Liver (tissue), 7 donors: ENCODE measurements at regions not wholly inside any gene's neighbourhood (a gene's known extent, or its start where the extent isn't known, plus 50 kb on each side); places are given as distances from the start of the nearest gene placed in this dataset.

ENCODE experiments used
- DNase-seq: peaks from one replicate; pipeline ENCODE4 v3.0.0-alpha.2; 2017; ENCODE audit warnings: low spot score
- H3K27ac ChIP-seq, 2 donors: one replicate each; pipeline ENCODE4 v1.7.0; 2013; ENCODE audit warnings: inconsistent platforms in 2 of 2, low read length in 2 of 2, control low read depth in 1 of 2, low read depth in 1 of 2, mild to moderate bottlenecking in 1 of 2
- H3K27me3 ChIP-seq, 4 donors: one replicate each; pipeline versions ENCODE4 v1.6.1 to v1.7.0; 2013; ENCODE audit warnings: low read length in 3 of 4, inconsistent platforms in 1 of 4, mild to moderate bottlenecking in 1 of 4, moderate library complexity in 1 of 4; ENCODE audit not compliant: control insufficient read depth in 4 of 4, insufficient read depth in 4 of 4
- H3K36me3 ChIP-seq, 4 donors: one replicate each; pipeline versions ENCODE4 v1.6.1 to v1.7.0; 2013; ENCODE audit warnings: low read length in 3 of 4, mild to moderate bottlenecking in 3 of 4, low read depth in 1 of 4, moderate library complexity in 1 of 4; ENCODE audit not compliant: control insufficient read depth in 4 of 4, insufficient read depth in 3 of 4
- H3K4me1 ChIP-seq, 4 donors: one replicate each; pipeline versions ENCODE4 v1.6.1 to v1.7.0; 2013; ENCODE audit warnings: low read length in 3 of 4, mild to moderate bottlenecking in 3 of 4, moderate library complexity in 1 of 4; ENCODE audit not compliant: control insufficient read depth in 4 of 4, insufficient read depth in 4 of 4
- H3K4me3 ChIP-seq, 3 donors: one replicate each; pipeline versions ENCODE4 v1.6.1 to v1.7.0; 2013; ENCODE audit warnings: low read length in 3 of 3, control low read depth in 1 of 3, low read depth in 1 of 3, mild to moderate bottlenecking in 1 of 3
- H3K9ac ChIP-seq, 2 donors: one replicate each; pipeline ENCODE4 v1.7.0; 2013; ENCODE audit warnings: low read length in 2 of 2, mild to moderate bottlenecking in 2 of 2, moderate library complexity in 2 of 2, control low read depth in 1 of 2, low read depth in 1 of 2
- H3K9me3 ChIP-seq, 4 donors: one replicate each; pipeline versions ENCODE4 v1.6.1 to v1.7.0; 2013; ENCODE audit warnings: low read length in 3 of 4; ENCODE audit not compliant: control insufficient read depth in 4 of 4
- EGR1 ChIP-seq, 2 donors: IDR thresholded peaks; 2 replicates each; pipeline ENCODE4 v1.6.1; 2016 to 2018; ENCODE audit warnings: antibody characterized with exemption in 2 of 2, low read depth in 2 of 2
- FOXA1 ChIP-seq: IDR thresholded peaks from 2 replicates; pipeline ENCODE4 v1.6.1; 2016; ENCODE audit warnings: antibody characterized with exemption
- GABPA ChIP-seq, 2 donors: IDR thresholded peaks in 1 of 2; conservative IDR thresholded peaks in 1 of 2; 2 replicates each; pipeline ENCODE4 v1.6.1; 2016; ENCODE audit warnings: antibody characterized with exemption in 2 of 2, mild to moderate bottlenecking in 1 of 2, moderate library complexity in 1 of 2
- HNF4A ChIP-seq, 2 donors: conservative IDR thresholded peaks; 2 replicates each; pipeline ENCODE4 v1.6.1; 2016; ENCODE audit warnings: antibody characterized with exemption in 2 of 2, mild to moderate bottlenecking in 2 of 2
- HNF4G ChIP-seq: IDR thresholded peaks from 2 replicates; pipeline ENCODE4 v1.6.1; 2016; ENCODE audit warnings: antibody characterized with exemption
- JUND ChIP-seq, 2 donors: IDR thresholded peaks; 2 replicates each; pipeline ENCODE4 v1.6.1; 2016; ENCODE audit warnings: antibody characterized with exemption in 2 of 2
- NR2F2 ChIP-seq: IDR thresholded peaks from 2 replicates; pipeline ENCODE4 v1.6.1; 2016; ENCODE audit warnings: antibody characterized with exemption
- REST ChIP-seq: IDR thresholded peaks from 2 replicates; pipeline ENCODE4 v1.6.1; 2016; ENCODE audit warnings: antibody characterized with exemption, mild to moderate bottlenecking
- TAF1 ChIP-seq: conservative IDR thresholded peaks from 2 replicates; pipeline ENCODE4 v1.6.1; 2016; ENCODE audit warnings: antibody characterized with exemption, mild to moderate bottlenecking
- YY1 ChIP-seq: IDR thresholded peaks from 2 replicates; pipeline ENCODE4 v1.6.1; 2016; ENCODE audit warnings: antibody characterized with exemption, mild to moderate bottlenecking
- WGBS: extraction: QIAGEN DNeasy Blood & Tissue Kit; methylation state at CpG from one replicate; pipeline ENCODE4 v1.1.7; 2013; 5-methylcytosine and 5-hydroxymethylcytosine counted together
- TF ChIP-seq, protein P1 (sequence below): IDR thresholded peaks from 2 replicates; pipeline ENCODE4 v1.6.1; 2016; ENCODE audit warnings: antibody characterized with exemption
- donor health status: healthy.
- donor health status: healthy.
- donor health status: healthy.
- donor health status: healthy.

- no peak for TF ChIP-seq REST
- TF ChIP-seq HNF4G: no peak
- TF ChIP-seq YY1: no peak
- no peak for TF ChIP-seq NR2F2
- TF ChIP-seq FOXA1: no peak
- TF ChIP-seq HNF4A (conservative IDR thresholded peaks at IDR 0.05): no peak
Observed at GRCh38 chr2:236947896-236948295, 137.8 kb upstream of the COPS8 start (continued).

DNA sequence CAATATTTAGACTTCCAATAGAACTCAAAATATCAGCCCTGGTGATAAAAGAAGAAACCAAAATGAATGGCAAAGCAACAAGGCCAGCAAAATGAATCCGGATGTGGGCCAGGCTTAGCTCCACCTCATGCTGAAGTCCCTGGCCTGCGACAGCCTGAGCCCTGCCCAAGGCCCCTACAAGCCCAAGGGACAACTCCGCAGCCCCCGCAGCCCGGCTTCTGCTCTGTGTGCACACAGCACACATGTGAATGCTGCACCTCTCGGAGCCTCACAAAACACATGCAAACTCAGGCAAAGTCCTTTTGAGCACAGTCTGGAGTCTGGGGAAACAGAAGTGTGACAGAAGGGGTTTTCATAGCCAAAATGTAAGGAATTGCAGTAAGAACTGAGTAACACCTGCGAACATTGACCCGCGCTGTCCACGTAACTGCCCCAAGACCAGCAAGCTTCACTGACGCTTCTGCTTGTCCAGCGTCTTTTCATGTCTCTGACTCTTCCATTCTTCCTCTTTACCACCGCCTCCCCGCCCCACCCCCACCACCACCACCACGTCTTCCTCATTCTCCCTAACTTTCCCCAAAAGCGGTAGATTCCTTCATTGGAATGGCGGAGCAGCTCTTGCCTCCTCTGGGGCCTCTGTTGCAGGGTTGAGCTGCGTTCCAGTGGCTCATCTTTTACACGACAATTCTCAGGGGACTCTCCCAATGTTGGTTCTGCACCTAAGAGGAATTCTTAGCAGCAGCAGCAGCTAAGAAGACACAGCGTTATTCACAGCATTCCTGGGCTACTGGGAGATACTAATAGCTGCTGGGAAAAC lies 136.4 kb upstream of the COPS8 start:
- TF ChIP-seq FOXA1 (no peak), EGR1 (IDR thresholded peaks at IDR 0.05; ENCODE audit: low read depth in 2 of 2) (no peak), GABPA (IDR thresholded peaks at IDR 0.05 in 1 of 2, conservative IDR thresholded peaks at IDR 0.05 in 1 of 2) (no peak), HNF4A (conservative IDR thresholded peaks at IDR 0.05) (no peak), JUND (IDR thresholded peaks at IDR 0.05) (no peak), REST (no peak), NR2F2 (no peak), TAF1 (no peak)
- TF ChIP-seq, protein P1, sequence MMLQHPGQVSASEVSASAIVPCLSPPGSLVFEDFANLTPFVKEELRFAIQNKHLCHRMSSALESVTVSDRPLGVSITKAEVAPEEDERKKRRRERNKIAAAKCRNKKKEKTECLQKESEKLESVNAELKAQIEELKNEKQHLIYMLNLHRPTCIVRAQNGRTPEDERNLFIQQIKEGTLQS: no peak
- no peak overlapping the region for H3K27ac ChIP-seq
- H3K36me3 ChIP-seq: no peaks in the 10 kb centered on the region
- DNase-seq: peak; percentile 13
- H3K4me3 ChIP-seq: no peak overlapping the region
- no peaks in the 10 kb centered on the region for H3K4me1 ChIP-seq
- H3K27me3 ChIP-seq: no peaks in the 10 kb centered on the region
- H3K9ac ChIP-seq: no peak overlapping the region
- WGBS: 87% methylated on average over 20 of the region's 20 CpGs
- no peaks in the 10 kb centered on the region for H3K9me3 ChIP-seq
